ENCODE measurements at regions not wholly inside any gene's neighbourhood (a gene's known extent, or its start where the extent isn't known, plus 50 kb on each side); places are given as distances from the start of the nearest gene placed in this dataset.

- DNase-seq = no peak
- H3K9me2 ChIP-seq (replicated peaks; ENCODE audit: insufficient read depth, low read length) = no peaks in the 10 kb centered on the region
Observed at GRCh38 chr6:167664678-167665660, 161.7 kb upstream of the AFDN start.

GRCh38 chr6:167665698-167666330 is 160.9 kb upstream of the AFDN start:
- no peaks in the 10 kb centered on the region for H4K20me1 ChIP-seq (ENCODE audit: insufficient read depth, low read depth, low read length)
- H3K4me2 ChIP-seq (ENCODE audit: low read depth, low read length, poor library complexity, severe bottlenecking) = no peak overlapping the region
- no peak overlapping the region for H3K27ac ChIP-seq (ENCODE audit: low read length)
- no peaks in the 10 kb centered on the region for H3K4me1 ChIP-seq (ENCODE audit: low read length)
- no peaks in the 10 kb centered on the region for H3K9me3 ChIP-seq (ENCODE audit: low read length)
- no peak overlapping the region for H2AFZ ChIP-seq (ENCODE audit: low read length)
- no peaks in the 10 kb centered on the region for H3K9me2 ChIP-seq (replicated peaks; ENCODE audit: insufficient read depth, low read length)
- H3K9ac ChIP-seq (ENCODE audit: low read length) = no peak overlapping the region
- H3K36me3 ChIP-seq (ENCODE audit: insufficient read depth, low read length) = no peaks in the 10 kb centered on the region
- no peak for DNase-seq
- H3K27me3 ChIP-seq (ENCODE audit: low read length) = no peaks in the 10 kb centered on the region
- H3K79me2 ChIP-seq (ENCODE audit: low read length) = no peaks in the 10 kb centered on the region
- H3K4me3 ChIP-seq (ENCODE audit: low read length) = no peak overlapping the region

More at GRCh38 chr6:167664678-167665660, 161.7 kb upstream of the AFDN start:
- H3K79me2 ChIP-seq (ENCODE audit: low read length) = no peaks in the 10 kb centered on the region
- no peak overlapping the region for H3K4me3 ChIP-seq (ENCODE audit: low read length)
- H3K4me1 ChIP-seq (ENCODE audit: low read length) = no peaks in the 10 kb centered on the region
- no peaks in the 10 kb centered on the region for H3K36me3 ChIP-seq (ENCODE audit: insufficient read depth, low read length)
- no peak overlapping the region for H3K4me2 ChIP-seq (ENCODE audit: low read depth, low read length, poor library complexity, severe bottlenecking)
- H3K9ac ChIP-seq (ENCODE audit: low read length) = no peak overlapping the region
- H3K9me3 ChIP-seq (ENCODE audit: low read length) = no peaks in the 10 kb centered on the region
- H4K20me1 ChIP-seq (ENCODE audit: insufficient read depth, low read depth, low read length) = no peaks in the 10 kb centered on the region
- no peaks in the 10 kb centered on the region for H3K27me3 ChIP-seq (ENCODE audit: low read length)
- H3K27ac ChIP-seq (ENCODE audit: low read length) = no peak overlapping the region
- no peak overlapping the region for H2AFZ ChIP-seq (ENCODE audit: low read length)

GRCh38 chr6:167666571-167667203 is 160.0 kb upstream of the AFDN start:
- Histone ChIP-seq H3K27ac (ENCODE audit: low read length) (no peak overlapping the region), H3K36me3 (ENCODE audit: insufficient read depth, low read length) (no peaks in the 10 kb centered on the region), H3K4me1 (ENCODE audit: low read length) (no peaks in the 10 kb centered on the region), H2AFZ (ENCODE audit: low read length) (no peak overlapping the region), H3K9me2 (replicated peaks; ENCODE audit: insufficient read depth, low read length) (no peaks in the 10 kb centered on the region), H3K4me3 (ENCODE audit: low read length) (no peak overlapping the region), H3K27me3 (ENCODE audit: low read length) (no peaks in the 10 kb centered on the region), H3K79me2 (ENCODE audit: low read length) (no peaks in the 10 kb centered on the region), H3K4me2 (ENCODE audit: low read depth, low read length, poor library complexity, severe bottlenecking) (no peak overlapping the region), H3K9me3 (ENCODE audit: low read length) (no peaks in the 10 kb centered on the region; the same call in 1 of the 2 replicates), H3K9ac (ENCODE audit: low read length) (no peak overlapping the region), H4K20me1 (ENCODE audit: insufficient read depth, low read depth, low read length) (no peaks in the 10 kb centered on the region)
- no peak for DNase-seq

- no peaks in the 10 kb centered on the region for H3K36me3 ChIP-seq (ENCODE audit: insufficient read depth, low read length)
- no peak overlapping the region for H3K4me2 ChIP-seq (ENCODE audit: low read depth, low read length, poor library complexity, severe bottlenecking)
- H3K27ac ChIP-seq (ENCODE audit: low read length) = no peak overlapping the region
- no peaks in the 10 kb centered on the region for H3K79me2 ChIP-seq (ENCODE audit: low read length)
- H3K9me3 ChIP-seq (ENCODE audit: low read length) = peaks cover 4% of the 10 kb centered on the region; the same call in 1 of the 2 replicates
- no peaks in the 10 kb centered on the region for H4K20me1 ChIP-seq (ENCODE audit: insufficient read depth, low read depth, low read length)
- H3K4me1 ChIP-seq (ENCODE audit: low read length) = no peaks in the 10 kb centered on the region
- H3K27me3 ChIP-seq (ENCODE audit: low read length) = no peaks in the 10 kb centered on the region
- DNase-seq = no peak
- no peak overlapping the region for H3K4me3 ChIP-seq (ENCODE audit: low read length)
- H3K9ac ChIP-seq (ENCODE audit: low read length) = no peak overlapping the region
- no peaks in the 10 kb centered on the region for H3K9me2 ChIP-seq (replicated peaks; ENCODE audit: insufficient read depth, low read length)
- no peak overlapping the region for H2AFZ ChIP-seq (ENCODE audit: low read length)
Observed at GRCh38 chr6:167667204-167668018, 159.3 kb upstream of the AFDN start.

GRCh38 chr6:167668019-167668753 is 158.5 kb upstream of the AFDN start:
- no peak for DNase-seq
- Histone ChIP-seq H3K36me3 (ENCODE audit: insufficient read depth, low read length) (no peaks in the 10 kb centered on the region), H3K79me2 (ENCODE audit: low read length) (no peaks in the 10 kb centered on the region), H3K27ac (ENCODE audit: low read length) (no peak overlapping the region), H3K9me3 (ENCODE audit: low read length) (peaks cover 6% of the 10 kb centered on the region; the same call in 1 of the 2 replicates), H3K9me2 (replicated peaks; ENCODE audit: insufficient read depth, low read length) (no peaks in the 10 kb centered on the region), H3K9ac (ENCODE audit: low read length) (no peak overlapping the region), H2AFZ (ENCODE audit: low read length) (no peak overlapping the region), H3K4me1 (ENCODE audit: low read length) (no peaks in the 10 kb centered on the region), H4K20me1 (ENCODE audit: insufficient read depth, low read depth, low read length) (no peaks in the 10 kb centered on the region), H3K27me3 (ENCODE audit: low read length) (no peaks in the 10 kb centered on the region), H3K4me3 (ENCODE audit: low read length) (no peak overlapping the region), H3K4me2 (ENCODE audit: low read depth, low read length, poor library complexity, severe bottlenecking) (no peak overlapping the region)

GRCh38 chr6:167668754-167669552 is 157.8 kb upstream of the AFDN start:
- H3K9me3 ChIP-seq (ENCODE audit: low read length) = peaks cover 6% of the 10 kb centered on the region; the same call in 1 of the 2 replicates
- H3K79me2 ChIP-seq (ENCODE audit: low read length) = no peaks in the 10 kb centered on the region
- H4K20me1 ChIP-seq (ENCODE audit: insufficient read depth, low read depth, low read length) = no peaks in the 10 kb centered on the region
- no peak overlapping the region for H3K27ac ChIP-seq (ENCODE audit: low read length)
- H3K4me2 ChIP-seq (ENCODE audit: low read depth, low read length, poor library complexity, severe bottlenecking) = no peak overlapping the region
- H3K4me3 ChIP-seq (ENCODE audit: low read length) = no peak overlapping the region
- no peak overlapping the region for H2AFZ ChIP-seq (ENCODE audit: low read length)
- H3K4me1 ChIP-seq (ENCODE audit: low read length) = no peaks in the 10 kb centered on the region
- no peak overlapping the region for H3K9ac ChIP-seq (ENCODE audit: low read length)
- no peaks in the 10 kb centered on the region for H3K36me3 ChIP-seq (ENCODE audit: insufficient read depth, low read length)
- H3K9me2 ChIP-seq (replicated peaks; ENCODE audit: insufficient read depth, low read length) = no peaks in the 10 kb centered on the region
- no peak for DNase-seq
- no peaks in the 10 kb centered on the region; the same call in 1 of the 2 replicates for H3K27me3 ChIP-seq (ENCODE audit: low read length)

GRCh38 chr6:167669553-167669849 is 157.2 kb upstream of the AFDN start:
- H3K9me3 ChIP-seq (ENCODE audit: low read length) = peaks cover 8% of the 10 kb centered on the region; the same call in 1 of the 2 replicates
- H3K27ac ChIP-seq (ENCODE audit: low read length) = no peak overlapping the region
- H3K79me2 ChIP-seq (ENCODE audit: low read length) = no peaks in the 10 kb centered on the region
- no peaks in the 10 kb centered on the region for H3K4me1 ChIP-seq (ENCODE audit: low read length)
- H3K27me3 ChIP-seq (ENCODE audit: low read length) = no peaks in the 10 kb centered on the region; the same call in 1 of the 2 replicates
- H3K4me3 ChIP-seq (ENCODE audit: low read length) = no peak overlapping the region
- no peak overlapping the region for H3K4me2 ChIP-seq (ENCODE audit: low read depth, low read length, poor library complexity, severe bottlenecking)
- no peak for DNase-seq
- H4K20me1 ChIP-seq (ENCODE audit: insufficient read depth, low read depth, low read length) = no peaks in the 10 kb centered on the region
- H3K9me2 ChIP-seq (replicated peaks; ENCODE audit: insufficient read depth, low read length) = no peaks in the 10 kb centered on the region
- no peak overlapping the region for H2AFZ ChIP-seq (ENCODE audit: low read length)
- H3K9ac ChIP-seq (ENCODE audit: low read length) = no peak overlapping the region
- no peaks in the 10 kb centered on the region for H3K36me3 ChIP-seq (ENCODE audit: insufficient read depth, low read length)

Data from Karpas-422 (cell line).